ENCODE measurements at regions not wholly inside any gene's neighbourhood (a gene's known extent, or its start where the extent isn't known, plus 50 kb on each side); places are given as distances from the start of the nearest gene placed in this dataset.

GRCh38 chr2:21800356-21800755 is 676.6 kb downstream of the TDRD15 start:
- Mint-ChIP-seq H3K27me3 (no peaks in the 10 kb centered on the region), H3K27ac (no peak overlapping the region), H3K4me1 (no peaks in the 10 kb centered on the region), H3K9me3 (ENCODE audit: low read depth) (peaks cover 4% of the 10 kb centered on the region), H3K36me3 (ENCODE audit: low read depth) (no peaks in the 10 kb centered on the region), H3K4me3 (no peak overlapping the region)
- intact Hi-C loops (cut with DNase I, micrococcal nuclease): no loop called here
- ChIA-PET POLR2A (no interaction called here), CTCF (no interaction called here)
- no peak for DNase-seq
- ATAC-seq: no peak

- no peak for DNase-seq
- ChIA-PET POLR2A (no interaction called here), CTCF (no interaction called here)
- Mint-ChIP-seq H3K36me3 (ENCODE audit: low read depth) (no peaks in the 10 kb centered on the region), H3K27me3 (no peaks in the 10 kb centered on the region), H3K9me3 (ENCODE audit: low read depth) (no peaks in the 10 kb centered on the region), H3K4me1 (no peaks in the 10 kb centered on the region), H3K4me3 (no peak overlapping the region), H3K27ac (no peak overlapping the region)
- intact Hi-C loops (cut with DNase I, micrococcal nuclease): no loop called here
- no peak for ATAC-seq
These were observed 679.8 kb downstream of the TDRD15 start for GRCh38 chr2:21803550-21803949.

- Mint-ChIP-seq H3K4me3 (no peak overlapping the region), H3K27ac (no peak overlapping the region), H3K4me1 (no peaks in the 10 kb centered on the region), H3K27me3 (no peaks in the 10 kb centered on the region), H3K36me3 (ENCODE audit: low read depth) (no peaks in the 10 kb centered on the region), H3K9me3 (ENCODE audit: low read depth) (no peaks in the 10 kb centered on the region)
- ATAC-seq (no peak), DNase-seq (no peak)
- intact Hi-C loops (cut with DNase I, micrococcal nuclease): no loop called here
- ChIA-PET CTCF (no interaction called here), POLR2A (no interaction called here)
These were observed 680.4 kb downstream of the TDRD15 start for GRCh38 chr2:21804151-21804550.

GRCh38 chr2:21811541-21811940 is 687.8 kb downstream of the TDRD15 start:
- DNase-seq: no peak
- no peak for ATAC-seq
- H3K4me3 Mint-ChIP-seq: no peak overlapping the region
- ChIA-PET POLR2A (no interaction called here), CTCF (no interaction called here)
- H3K9me3 Mint-ChIP-seq (ENCODE audit: low read depth): peaks cover 2% of the 10 kb centered on the region
- no peaks in the 10 kb centered on the region for H3K4me1 Mint-ChIP-seq
- intact Hi-C loops (cut with DNase I, micrococcal nuclease): no loop called here
- H3K27me3 Mint-ChIP-seq: no peaks in the 10 kb centered on the region
- no peak overlapping the region for H3K27ac Mint-ChIP-seq
- H3K36me3 Mint-ChIP-seq (ENCODE audit: low read depth): no peaks in the 10 kb centered on the region

DNA sequence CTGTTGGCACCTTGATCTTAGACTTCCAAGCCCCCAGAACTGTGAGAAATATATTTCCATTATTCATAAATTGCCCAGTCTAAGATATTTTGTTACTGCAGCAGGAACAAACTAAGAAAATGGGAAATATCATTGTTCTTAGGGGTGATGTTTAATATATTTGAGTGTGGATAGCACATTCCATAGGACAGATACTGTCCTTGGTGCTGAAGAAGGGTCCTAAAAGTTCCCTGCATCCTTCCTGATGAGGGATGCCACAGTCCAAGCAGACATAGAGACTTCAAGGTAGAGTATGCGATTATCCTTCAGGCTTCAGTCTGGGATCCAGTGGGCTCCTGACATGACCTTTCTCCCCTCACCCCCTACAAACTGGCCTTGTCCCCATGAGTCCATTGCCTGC is 689.0 kb downstream of the TDRD15 start:
- DNase-seq: no peak
- no peak overlapping the region for H3K4me3 Mint-ChIP-seq
- intact Hi-C loops (cut with DNase I, micrococcal nuclease): no loop called here
- H3K27me3 Mint-ChIP-seq: no peaks in the 10 kb centered on the region
- H3K36me3 Mint-ChIP-seq (ENCODE audit: low read depth): no peaks in the 10 kb centered on the region
- no peaks in the 10 kb centered on the region for H3K4me1 Mint-ChIP-seq
- peaks cover 2% of the 10 kb centered on the region for H3K9me3 Mint-ChIP-seq (ENCODE audit: low read depth)
- ChIA-PET POLR2A (no interaction called here), CTCF (no interaction called here)
- ATAC-seq: no peak
- no peak overlapping the region for H3K27ac Mint-ChIP-seq

GRCh38 chr2:21814588-21815149 is 690.9 kb downstream of the TDRD15 start:
- no peak for DNase-seq
- H3K27me3 Mint-ChIP-seq: no peaks in the 10 kb centered on the region
- no peak overlapping the region for H3K4me3 Mint-ChIP-seq
- CTCF ChIA-PET: no interaction called here
- POLR2A ChIA-PET: no interaction called here
- H3K27ac Mint-ChIP-seq: no peak overlapping the region
- no peaks in the 10 kb centered on the region for H3K4me1 Mint-ChIP-seq
- H3K9me3 Mint-ChIP-seq (ENCODE audit: low read depth): peaks cover 2% of the 10 kb centered on the region
- ATAC-seq: no peak
- no peaks in the 10 kb centered on the region for H3K36me3 Mint-ChIP-seq (ENCODE audit: low read depth)
- intact Hi-C loops (cut with DNase I, micrococcal nuclease): no loop called here

GRCh38 chr2:21818212-21818795 is 694.5 kb downstream of the TDRD15 start:
- Mint-ChIP-seq H3K4me1 (no peaks in the 10 kb centered on the region), H3K27ac (no peak overlapping the region), H3K9me3 (ENCODE audit: low read depth) (peaks cover 2% of the 10 kb centered on the region), H3K27me3 (no peaks in the 10 kb centered on the region), H3K36me3 (ENCODE audit: low read depth) (no peaks in the 10 kb centered on the region), H3K4me3 (no peak overlapping the region)
- DNase-seq: no peak
- POLR2A ChIA-PET: no interaction called here
- CTCF ChIA-PET: no interaction called here
- intact Hi-C loops (cut with DNase I, micrococcal nuclease): no loop called here
- ATAC-seq: no peak

- Mint-ChIP-seq H3K27me3 (no peaks in the 10 kb centered on the region), H3K9me3 (ENCODE audit: low read depth) (peaks cover 1% of the 10 kb centered on the region), H3K36me3 (ENCODE audit: low read depth) (no peaks in the 10 kb centered on the region), H3K27ac (no peak overlapping the region), H3K4me3 (no peak overlapping the region), H3K4me1 (no peaks in the 10 kb centered on the region)
- ChIA-PET POLR2A (no interaction called here), CTCF (no interaction called here)
- DNase-seq (no peak), ATAC-seq (no peak)
- intact Hi-C loops (cut with DNase I, micrococcal nuclease): no loop called here
These were observed 695.7 kb downstream of the TDRD15 start for GRCh38 chr2:21819454-21819853.

DNA sequence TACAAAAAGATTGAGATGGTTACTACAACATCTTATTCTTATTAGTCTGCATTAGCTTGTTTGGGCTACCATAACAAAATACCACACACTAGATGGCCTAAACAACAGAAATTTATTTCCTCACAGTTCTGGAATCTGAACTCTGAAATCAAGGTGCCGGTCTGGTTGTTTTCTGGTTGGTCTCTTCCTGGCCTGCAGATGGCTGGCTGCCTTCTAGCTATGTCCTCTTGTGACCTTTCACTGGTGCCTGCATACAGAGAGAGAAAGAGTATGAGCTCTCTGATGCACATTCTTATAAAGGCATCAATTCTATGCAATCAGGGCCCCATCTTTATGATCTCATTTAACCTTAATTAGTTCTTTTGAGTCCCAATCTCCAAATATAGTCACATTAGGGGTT is 696.5 kb downstream of the TDRD15 start:
- Mint-ChIP-seq H3K9me3 (ENCODE audit: low read depth) (peaks cover 4% of the 10 kb centered on the region), H3K27me3 (no peaks in the 10 kb centered on the region), H3K4me1 (no peaks in the 10 kb centered on the region), H3K36me3 (ENCODE audit: low read depth) (no peaks in the 10 kb centered on the region), H3K27ac (no peak overlapping the region), H3K4me3 (no peak overlapping the region)
- ChIA-PET CTCF (no interaction called here), POLR2A (no interaction called here)
- DNase-seq (no peak), ATAC-seq (no peak)
- intact Hi-C loops (cut with DNase I, micrococcal nuclease): no loop called here

DNA sequence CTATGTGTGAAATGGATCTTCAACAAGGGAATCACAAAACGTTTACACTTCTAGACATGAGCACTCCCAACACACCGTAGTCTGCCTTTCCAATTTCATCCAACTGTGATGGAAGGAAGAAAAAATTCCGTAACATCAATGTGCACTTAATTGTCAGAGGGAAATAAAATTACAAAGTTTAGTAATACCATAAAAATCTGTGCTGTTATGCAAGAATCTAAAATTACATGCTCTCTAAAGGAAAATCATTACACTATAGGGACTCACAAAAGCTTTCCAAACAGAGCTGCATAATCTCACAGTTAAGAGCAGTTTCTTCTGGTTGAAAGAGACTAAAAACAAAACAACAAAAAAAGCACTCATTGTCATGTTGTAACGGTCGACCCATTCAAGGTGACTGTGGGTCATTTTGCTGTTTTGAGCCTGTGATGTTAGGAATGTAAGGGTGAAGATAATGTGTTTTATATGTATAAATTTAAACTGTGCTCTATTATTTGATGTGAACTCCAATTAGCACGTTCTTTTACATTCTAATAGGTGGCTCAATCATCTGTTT is 698.0 kb downstream of the TDRD15 start:
- Mint-ChIP-seq H3K27me3 (no peaks in the 10 kb centered on the region), H3K4me3 (no peak overlapping the region)

GRCh38 chr2:21822505-21822904 is 698.7 kb downstream of the TDRD15 start:
- Mint-ChIP-seq H3K36me3 (ENCODE audit: low read depth) (no peaks in the 10 kb centered on the region), H3K27ac (no peak overlapping the region), H3K27me3 (no peaks in the 10 kb centered on the region), H3K4me3 (no peak overlapping the region), H3K4me1 (no peaks in the 10 kb centered on the region), H3K9me3 (ENCODE audit: low read depth) (peaks cover 6% of the 10 kb centered on the region)
- POLR2A ChIA-PET: no interaction called here
- CTCF ChIA-PET: no interaction called here
- no peak for DNase-seq
- intact Hi-C loops (cut with DNase I, micrococcal nuclease): no loop called here
- ATAC-seq: no peak

More for the DNA sequence above, 698.0 kb downstream of the TDRD15 start:
- intact Hi-C loops (cut with DNase I, micrococcal nuclease): no loop called here
- H3K36me3 Mint-ChIP-seq (ENCODE audit: low read depth): no peaks in the 10 kb centered on the region
- POLR2A ChIA-PET: no interaction called here
- no peaks in the 10 kb centered on the region for H3K4me1 Mint-ChIP-seq
- no peak for ATAC-seq
- no peak overlapping the region for H3K27ac Mint-ChIP-seq
- H3K9me3 Mint-ChIP-seq (ENCODE audit: low read depth): peaks cover 4% of the 10 kb centered on the region
- CTCF ChIA-PET: no interaction called here
- DNase-seq: no peak

DNA sequence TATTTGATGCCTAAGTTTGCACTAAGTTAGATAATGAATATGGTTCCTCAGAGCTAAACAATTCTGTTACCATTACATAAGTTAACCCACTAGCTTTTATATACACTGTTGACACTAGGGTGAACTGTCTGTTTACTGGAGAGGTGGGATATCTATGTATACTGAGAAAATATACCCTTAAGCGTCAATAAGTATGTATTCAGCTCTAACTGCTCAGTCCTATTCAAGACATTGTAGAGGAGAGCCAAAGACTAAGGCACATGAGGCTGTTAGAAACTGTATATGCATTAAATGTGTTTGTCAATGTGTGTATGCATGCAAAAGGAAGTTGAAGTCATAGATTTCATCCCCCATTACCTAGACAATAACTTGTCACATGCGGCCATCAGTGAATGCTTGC is 710.0 kb downstream of the TDRD15 start:
- Mint-ChIP-seq H3K36me3 (ENCODE audit: low read depth) (no peaks in the 10 kb centered on the region), H3K4me1 (no peaks in the 10 kb centered on the region), H3K27me3 (no peaks in the 10 kb centered on the region), H3K27ac (no peak overlapping the region), H3K9me3 (ENCODE audit: low read depth) (peaks cover 8% of the 10 kb centered on the region), H3K4me3 (no peak overlapping the region)
- ChIA-PET CTCF (no interaction called here), POLR2A (no interaction called here)
- no peak for DNase-seq
- no peak for ATAC-seq
- intact Hi-C loops (cut with DNase I, micrococcal nuclease): no loop called here

DNA sequence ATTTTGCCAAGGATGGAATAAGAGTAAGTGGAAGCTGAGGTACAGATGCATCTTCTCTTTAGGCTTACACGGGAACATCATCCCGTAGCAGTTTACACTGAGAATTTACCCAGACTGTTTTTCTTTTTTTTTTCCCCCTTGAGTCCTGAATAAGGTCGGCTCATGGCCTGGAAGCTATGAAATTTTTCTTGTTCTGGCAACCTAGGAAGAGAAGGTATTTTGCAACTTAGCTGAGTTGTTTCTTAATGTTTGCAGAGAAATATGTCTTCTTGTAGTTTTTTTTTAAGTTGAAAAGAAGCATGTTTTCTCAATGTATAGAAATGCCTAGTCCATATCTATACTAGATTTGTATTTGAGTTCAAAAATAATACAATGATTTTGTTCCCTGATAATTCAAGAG is 712.5 kb downstream of the TDRD15 start:
- no peak overlapping the region for H3K4me3 Mint-ChIP-seq
- H3K9me3 Mint-ChIP-seq (ENCODE audit: low read depth): peaks cover 9% of the 10 kb centered on the region
- ATAC-seq (no peak), DNase-seq (no peak)
- POLR2A ChIA-PET: no interaction called here
- no peaks in the 10 kb centered on the region for H3K36me3 Mint-ChIP-seq (ENCODE audit: low read depth)
- no peaks in the 10 kb centered on the region for H3K27me3 Mint-ChIP-seq
- no peaks in the 10 kb centered on the region for H3K4me1 Mint-ChIP-seq
- H3K27ac Mint-ChIP-seq: no peak overlapping the region
- CTCF ChIA-PET: interaction anchor here (0.8 kb wide), 1 partner anchor 335 kb away, joined by 4 read pairs; no protein-coding TSS in a partner anchor
- intact Hi-C loops (cut with DNase I, micrococcal nuclease): no loop called here

Measured in activated CD4-positive, alpha-beta T cell treated with anti-CD3 and anti-CD28 coated beads for 36 hours (primary cell).